IPS-15b (cell line): ENCODE measurements at regions not wholly inside any gene's neighbourhood (a gene's known extent, or its start where the extent isn't known, plus 50 kb on each side); places are given as distances from the start of the nearest gene placed in this dataset.

ENCODE experiments used
- H3K27me3 ChIP-seq: one replicate; pipeline ENCODE4 v1.6.1; 2013; ENCODE audit warnings: low read length; ENCODE audit not compliant: control insufficient read depth, insufficient read depth
- H3K36me3 ChIP-seq: one replicate; pipeline ENCODE4 v1.6.1; 2013; ENCODE audit warnings: low read length; ENCODE audit not compliant: control insufficient read depth, insufficient read depth
- H3K4me1 ChIP-seq: one replicate; pipeline ENCODE4 v1.6.1; 2013; ENCODE audit warnings: mild to moderate bottlenecking, low read length; ENCODE audit not compliant: control insufficient read depth, insufficient read depth
- H3K4me3 ChIP-seq: one replicate; pipeline ENCODE4 v1.5.1; 2013; ENCODE audit warnings: low read depth, low read length
- H3K9ac ChIP-seq: one replicate; pipeline ENCODE4 v1.6.1; 2013; ENCODE audit warnings: low read depth, mild to moderate bottlenecking, low read length
- H3K9me3 ChIP-seq: one replicate; pipeline ENCODE4 v1.6.1; 2013; ENCODE audit warnings: mild to moderate bottlenecking, low read length; ENCODE audit not compliant: control insufficient read depth, insufficient read depth

- no peaks in the 10 kb centered on the region for H3K4me1 ChIP-seq
Measured at GRCh38 chr1:37131281-37131680, 97.0 kb upstream of the GRIK3 start.

DNA sequence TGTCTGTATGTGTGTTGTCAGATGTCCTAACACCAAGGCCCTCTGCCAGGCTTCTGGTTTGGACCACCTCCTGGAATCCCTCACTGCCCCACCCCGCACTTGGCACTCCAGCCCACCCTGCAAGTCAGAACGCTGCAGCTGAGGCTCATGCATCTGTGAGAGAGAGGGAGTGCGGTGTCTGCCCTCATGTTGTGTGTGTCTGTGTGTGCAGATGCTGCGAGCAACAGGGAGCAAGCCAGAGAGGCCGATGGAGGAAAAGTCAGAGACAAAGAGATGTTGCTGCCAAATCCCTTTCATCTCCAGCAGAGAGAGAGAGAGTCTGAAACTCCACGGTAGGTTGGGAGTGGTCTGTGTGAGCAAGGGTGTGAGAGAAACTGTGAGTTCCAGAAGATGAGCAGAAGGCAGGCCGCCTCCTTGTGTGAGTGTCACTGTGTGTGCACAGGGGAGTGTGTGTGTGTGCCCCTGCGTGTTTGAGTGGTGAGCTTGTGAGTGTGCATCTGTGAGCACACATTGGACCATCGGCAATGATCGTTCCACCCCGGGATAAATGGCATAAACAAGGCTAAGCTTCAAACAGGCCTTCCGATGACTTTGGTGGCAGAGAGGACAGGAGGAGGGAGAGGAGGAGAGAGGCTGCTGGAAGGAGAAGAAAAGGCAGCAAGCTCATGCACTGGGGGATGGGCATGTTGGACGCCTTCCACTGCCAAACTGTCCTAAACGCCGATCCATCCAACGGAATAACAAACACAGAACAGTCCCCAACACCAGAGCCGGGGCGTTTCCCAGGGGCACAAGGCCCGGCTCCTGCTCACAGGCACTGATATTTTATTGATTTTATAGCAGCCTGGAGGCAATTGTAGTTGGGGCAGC, 99.2 kb upstream of the GRIK3 start:
- no peak overlapping the region for H3K4me3 ChIP-seq
- peaks cover 2% of the 10 kb centered on the region for H3K27me3 ChIP-seq
- H3K9ac ChIP-seq, result peak overlapping the region; percentile 2
- no peaks in the 10 kb centered on the region for H3K9me3 ChIP-seq
- H3K36me3 ChIP-seq, result no peaks in the 10 kb centered on the region
- H3K4me1 ChIP-seq, result no peaks in the 10 kb centered on the region

More at GRCh38 chr1:37131281-37131680, 97.0 kb upstream of the GRIK3 start:
- no peaks in the 10 kb centered on the region for H3K9me3 ChIP-seq
- H3K4me3 ChIP-seq, result no peak overlapping the region
- H3K27me3 ChIP-seq, result peaks cover 2% of the 10 kb centered on the region
- H3K9ac ChIP-seq, result no peak overlapping the region
- H3K36me3 ChIP-seq, result no peaks in the 10 kb centered on the region

DNA sequence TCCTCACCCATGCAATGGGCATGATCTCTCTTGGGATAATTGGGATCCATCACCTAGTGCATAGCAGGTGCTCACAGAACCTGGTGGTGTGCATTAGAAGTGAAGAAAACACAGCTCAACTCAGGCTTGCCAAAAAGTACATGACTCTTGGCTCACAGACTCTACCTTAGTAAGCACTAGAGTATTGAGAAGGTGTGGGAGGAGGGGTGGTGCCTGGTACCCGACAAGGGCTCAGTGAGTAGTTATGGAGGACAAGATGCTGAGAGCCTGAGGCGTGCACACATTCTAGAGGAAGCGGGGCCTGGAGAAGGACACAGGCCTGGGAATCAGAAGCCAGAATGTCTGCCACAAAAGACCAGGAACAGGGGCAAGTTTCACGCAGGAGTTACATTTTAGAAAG, 100.3 kb upstream of the GRIK3 start:
- peaks cover 2% of the 10 kb centered on the region for H3K27me3 ChIP-seq
- no peaks in the 10 kb centered on the region for H3K4me1 ChIP-seq
- H3K36me3 ChIP-seq, result no peaks in the 10 kb centered on the region
- no peak overlapping the region for H3K4me3 ChIP-seq
- H3K9me3 ChIP-seq, result no peaks in the 10 kb centered on the region
- H3K9ac ChIP-seq, result no peak overlapping the region

DNA sequence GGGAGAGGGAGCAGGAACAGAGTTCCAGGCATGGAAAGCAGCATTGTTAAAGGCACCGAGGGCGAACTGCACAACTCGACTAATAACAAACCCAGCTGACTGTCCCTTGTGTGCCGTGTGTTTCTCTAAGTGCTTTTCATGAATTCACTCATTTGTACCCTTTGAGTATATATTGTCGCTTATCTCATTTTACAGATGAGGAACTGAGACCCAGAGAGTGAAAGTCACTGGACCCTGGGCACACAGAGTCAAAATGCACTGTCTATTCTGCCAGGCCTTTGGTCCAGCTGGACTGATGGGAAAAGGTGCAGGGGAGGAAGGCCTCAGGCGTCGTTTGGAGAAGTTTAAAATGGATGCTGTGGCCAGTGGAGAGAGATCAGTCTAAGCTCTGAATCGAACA, 100.7 kb upstream of the GRIK3 start:
- Histone ChIP-seq H3K9ac (no peak overlapping the region), H3K4me1 (no peaks in the 10 kb centered on the region), H3K27me3 (peaks cover 2% of the 10 kb centered on the region), H3K4me3 (no peak overlapping the region), H3K9me3 (no peaks in the 10 kb centered on the region), H3K36me3 (no peaks in the 10 kb centered on the region)

DNA sequence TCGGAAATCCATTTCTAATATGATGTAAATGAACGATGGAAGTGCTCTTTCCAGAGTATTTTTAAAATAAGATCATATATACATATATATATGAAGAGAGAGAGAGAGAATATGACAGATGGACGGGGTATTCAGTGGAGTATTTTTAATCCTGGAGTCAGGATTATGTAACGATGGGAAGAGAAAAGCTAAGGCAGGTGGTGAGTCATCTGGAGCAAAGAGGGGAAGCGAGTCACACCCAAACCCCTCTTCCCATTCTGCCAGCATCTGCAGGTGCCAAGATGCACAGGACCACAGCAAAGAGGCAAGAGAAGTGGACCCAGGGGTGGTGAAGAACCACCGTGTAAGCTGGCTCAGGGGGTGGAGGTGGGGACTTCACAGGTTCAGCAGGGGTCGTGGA, 102.7 kb upstream of the GRIK3 start:
- Histone ChIP-seq H3K4me1 (no peaks in the 10 kb centered on the region), H3K36me3 (no peaks in the 10 kb centered on the region), H3K4me3 (no peak overlapping the region), H3K9ac (no peak overlapping the region), H3K27me3 (no peaks in the 10 kb centered on the region), H3K9me3 (no peaks in the 10 kb centered on the region)

DNA sequence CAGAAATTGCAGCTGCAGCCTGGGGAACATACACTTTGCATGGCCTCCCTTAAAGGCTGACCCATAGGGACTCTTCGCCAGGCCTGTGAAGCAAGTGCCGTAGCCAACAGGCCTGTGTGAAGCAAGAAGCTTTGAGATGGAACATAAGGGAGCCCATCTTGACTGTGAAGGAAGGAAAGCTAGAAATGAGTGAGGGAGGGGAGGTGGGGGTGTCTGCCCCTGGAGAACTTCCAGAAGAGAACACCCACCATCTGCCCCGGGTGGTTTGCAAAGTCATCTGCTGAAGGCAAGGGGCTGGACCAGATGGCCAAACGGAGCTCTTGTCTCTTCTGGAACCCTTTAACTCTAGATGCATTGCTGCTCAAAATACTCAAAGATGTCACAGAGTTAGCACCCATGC, 103.3 kb upstream of the GRIK3 start:
- Histone ChIP-seq H3K4me3 (no peak overlapping the region), H3K4me1 (no peaks in the 10 kb centered on the region), H3K9ac (no peak overlapping the region), H3K36me3 (no peaks in the 10 kb centered on the region), H3K9me3 (no peaks in the 10 kb centered on the region), H3K27me3 (no peaks in the 10 kb centered on the region)

DNA sequence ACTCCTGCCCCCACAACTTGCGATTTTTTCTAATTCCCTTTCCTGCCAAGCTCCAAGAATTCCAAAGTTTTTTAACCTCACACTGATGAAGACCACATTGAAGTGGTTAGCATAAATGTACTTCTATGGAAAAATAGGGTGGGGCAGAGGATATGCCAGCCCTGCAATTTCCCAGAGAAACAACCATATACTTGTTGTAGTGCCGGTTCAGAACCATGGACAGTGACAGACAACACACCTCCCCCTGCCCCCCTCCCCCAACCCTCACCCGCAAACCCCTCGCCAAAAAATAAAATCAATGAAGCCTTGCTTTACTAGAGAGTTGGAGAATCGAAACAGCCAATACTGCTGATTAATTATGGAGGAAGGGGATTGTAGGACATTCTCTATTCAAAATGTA, 109.5 kb upstream of the GRIK3 start:
- Histone ChIP-seq H3K27me3 (peaks cover 3% of the 10 kb centered on the region), H3K9ac (no peak overlapping the region), H3K9me3 (no peaks in the 10 kb centered on the region), H3K4me3 (no peak overlapping the region), H3K4me1 (no peaks in the 10 kb centered on the region), H3K36me3 (no peaks in the 10 kb centered on the region)

GRCh38 chr1:37146071-37146470, 111.8 kb upstream of the GRIK3 start:
- H3K4me1 ChIP-seq, result no peaks in the 10 kb centered on the region
- no peaks in the 10 kb centered on the region for H3K36me3 ChIP-seq
- H3K27me3 ChIP-seq, result peaks cover 3% of the 10 kb centered on the region
- H3K9me3 ChIP-seq, result no peaks in the 10 kb centered on the region
- no peak overlapping the region for H3K9ac ChIP-seq
- no peak overlapping the region for H3K4me3 ChIP-seq

GRCh38 chr1:37147392-37147831, 113.1 kb upstream of the GRIK3 start:
- Histone ChIP-seq H3K4me1 (no peaks in the 10 kb centered on the region), H3K27me3 (peaks cover 3% of the 10 kb centered on the region), H3K9ac (no peak overlapping the region), H3K9me3 (no peaks in the 10 kb centered on the region), H3K4me3 (no peak overlapping the region), H3K36me3 (no peaks in the 10 kb centered on the region)

DNA sequence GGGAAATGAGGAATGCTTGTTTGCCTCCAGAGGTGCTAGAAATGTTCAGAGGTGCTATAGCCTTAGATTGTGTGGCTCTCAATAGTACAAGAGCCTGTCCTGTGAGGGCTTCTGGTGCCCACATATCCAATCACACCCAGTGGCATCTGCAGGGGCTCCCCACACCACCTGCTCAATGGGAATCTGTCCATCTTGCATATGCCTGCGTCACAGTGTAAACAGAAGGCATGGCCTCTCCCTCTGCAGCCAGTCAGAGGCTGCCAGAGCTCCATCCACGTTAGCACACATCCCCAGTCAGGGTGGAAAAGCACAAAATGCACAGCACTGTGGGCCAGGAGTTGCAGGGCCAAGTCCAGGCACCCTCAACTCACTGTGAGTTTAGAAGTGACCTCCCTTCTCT, 113.6 kb upstream of the GRIK3 start:
- Histone ChIP-seq H3K9ac (no peak overlapping the region), H3K9me3 (no peaks in the 10 kb centered on the region), H3K4me1 (no peaks in the 10 kb centered on the region), H3K27me3 (peaks cover 3% of the 10 kb centered on the region), H3K4me3 (no peak overlapping the region), H3K36me3 (no peaks in the 10 kb centered on the region)

DNA sequence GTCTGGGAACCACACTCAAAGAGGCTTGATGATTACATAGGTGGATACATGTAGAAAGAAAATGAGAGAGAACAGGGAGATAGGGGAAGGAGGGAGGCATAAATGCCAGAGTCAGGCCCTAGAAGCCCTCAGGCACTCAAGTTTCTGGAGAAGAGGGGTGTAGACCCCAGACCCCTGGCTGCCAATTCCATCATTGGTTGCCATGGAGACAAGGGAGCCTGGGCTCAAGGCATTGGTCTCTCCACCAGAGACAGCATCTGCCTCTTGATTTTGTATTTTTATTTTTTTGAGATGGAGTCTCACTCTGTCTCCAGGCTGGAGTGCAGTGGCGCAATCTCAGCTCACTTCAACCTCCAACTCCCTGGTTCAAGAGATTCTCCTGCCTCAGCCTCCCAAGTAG, 114.3 kb upstream of the GRIK3 start:
- Histone ChIP-seq H3K4me3 (no peak overlapping the region), H3K4me1 (no peaks in the 10 kb centered on the region), H3K27me3 (peaks cover under 1% of the 10 kb centered on the region), H3K36me3 (no peaks in the 10 kb centered on the region), H3K9me3 (no peaks in the 10 kb centered on the region), H3K9ac (no peak overlapping the region)

GRCh38 chr1:37149296-37149695, 115.0 kb upstream of the GRIK3 start:
- no peaks in the 10 kb centered on the region for H3K36me3 ChIP-seq
- H3K4me1 ChIP-seq, result no peaks in the 10 kb centered on the region
- H3K9ac ChIP-seq, result no peak overlapping the region
- H3K27me3 ChIP-seq, result no peaks in the 10 kb centered on the region
- no peaks in the 10 kb centered on the region for H3K9me3 ChIP-seq
- H3K4me3 ChIP-seq, result no peak overlapping the region
